ENCODE measurements at regions not wholly inside any gene's neighbourhood (a gene's known extent, or its start where the extent isn't known, plus 50 kb on each side); places are given as distances from the start of the nearest gene placed in this dataset.
"Not testable (repeated sequence)": the region's sequence is repeated elsewhere in the genome, so short reads cannot be mapped to it uniquely, and the experiment has no call there.

GRCh38 chr11:87878373-87878825, 296.8 kb downstream of the RAB38 start:
- peak; percentile 62 to 65 for DNase-seq (ENCODE audit: low read depth in 2 of 2)

GRCh38 chr11:87871056-87871455, 304.2 kb downstream of the RAB38 start:
- no peak for DNase-seq (ENCODE audit: low read depth in 2 of 2)

GRCh38 chr11:87870086-87870485, 305.2 kb downstream of the RAB38 start:
- DNase-seq (ENCODE audit: low read depth in 2 of 2), result no peak

- no peak for DNase-seq (ENCODE audit: low read depth in 2 of 2)
These were observed 308.3 kb downstream of the RAB38 start for GRCh38 chr11:87866951-87867350.

- no peak for DNase-seq (ENCODE audit: low read depth in 2 of 2)
These were observed 314.2 kb downstream of the RAB38 start for GRCh38 chr11:87861030-87861429.

GRCh38 chr11:87859636-87860035, 315.6 kb downstream of the RAB38 start:
- DNase-seq (ENCODE audit: low read depth in 2 of 2), result peak in 1 of 2 donors; percentile 1

- no peak for DNase-seq (ENCODE audit: low read depth in 2 of 2)
These were observed 323.4 kb downstream of the RAB38 start for GRCh38 chr11:87851827-87852226.

- DNase-seq (ENCODE audit: low read depth in 2 of 2), result no peak
These were observed 324.0 kb downstream of the RAB38 start for GRCh38 chr11:87851234-87851633.

- no peak for DNase-seq (ENCODE audit: low read depth in 2 of 2)
These were observed 326.0 kb downstream of the RAB38 start for GRCh38 chr11:87849216-87849615.

GRCh38 chr11:87840786-87841185, 334.5 kb downstream of the RAB38 start:
- no peak for DNase-seq (ENCODE audit: low read depth in 2 of 2)

- no peak for DNase-seq (ENCODE audit: low read depth in 2 of 2)
These were observed 343.0 kb downstream of the RAB38 start for GRCh38 chr11:87832211-87832610.

GRCh38 chr11:87820011-87820410, 355.2 kb downstream of the RAB38 start:
- DNase-seq (ENCODE audit: low read depth in 2 of 2), result no peak

GRCh38 chr11:87819151-87819550, 356.1 kb downstream of the RAB38 start:
- DNase-seq (ENCODE audit: low read depth in 2 of 2), result no peak

GRCh38 chr11:87812571-87813365, 362.5 kb downstream of the RAB38 start:
- no peak for DNase-seq (ENCODE audit: low read depth in 2 of 2)

- no peak for DNase-seq (ENCODE audit: low read depth in 2 of 2)
These were observed 364.8 kb downstream of the RAB38 start for GRCh38 chr11:87810486-87810885.

- DNase-seq (ENCODE audit: low read depth in 2 of 2), result no peak
These were observed 366.0 kb downstream of the RAB38 start for GRCh38 chr11:87809256-87809655.

- no peak for DNase-seq (ENCODE audit: low read depth in 2 of 2)
These were observed 371.1 kb downstream of the RAB38 start for GRCh38 chr11:87804176-87804575.

GRCh38 chr11:87803748-87804147, 371.5 kb downstream of the RAB38 start:
- no peak for DNase-seq (ENCODE audit: low read depth in 2 of 2)

GRCh38 chr11:87784862-87785261, 390.4 kb downstream of the RAB38 start:
- DNase-seq (ENCODE audit: low read depth in 2 of 2), result not testable (repeated sequence)

- DNase-seq (ENCODE audit: low read depth in 2 of 2), result no peak
These were observed 395.2 kb downstream of the RAB38 start for GRCh38 chr11:87780068-87780413.

- no peak for DNase-seq (ENCODE audit: low read depth in 2 of 2)
These were observed 395.8 kb downstream of the RAB38 start for GRCh38 chr11:87779276-87780067.

GRCh38 chr11:87778357-87778756, 396.9 kb downstream of the RAB38 start:
- no peak for DNase-seq (ENCODE audit: low read depth in 2 of 2)

- no peak for DNase-seq (ENCODE audit: low read depth in 2 of 2)
These were observed 400.2 kb downstream of the RAB38 start for GRCh38 chr11:87775036-87775435.
